ENCODE measurements at regions not wholly inside any gene's neighbourhood (a gene's known extent, or its start where the extent isn't known, plus 50 kb on each side); places are given as distances from the start of the nearest gene placed in this dataset.

DNA sequence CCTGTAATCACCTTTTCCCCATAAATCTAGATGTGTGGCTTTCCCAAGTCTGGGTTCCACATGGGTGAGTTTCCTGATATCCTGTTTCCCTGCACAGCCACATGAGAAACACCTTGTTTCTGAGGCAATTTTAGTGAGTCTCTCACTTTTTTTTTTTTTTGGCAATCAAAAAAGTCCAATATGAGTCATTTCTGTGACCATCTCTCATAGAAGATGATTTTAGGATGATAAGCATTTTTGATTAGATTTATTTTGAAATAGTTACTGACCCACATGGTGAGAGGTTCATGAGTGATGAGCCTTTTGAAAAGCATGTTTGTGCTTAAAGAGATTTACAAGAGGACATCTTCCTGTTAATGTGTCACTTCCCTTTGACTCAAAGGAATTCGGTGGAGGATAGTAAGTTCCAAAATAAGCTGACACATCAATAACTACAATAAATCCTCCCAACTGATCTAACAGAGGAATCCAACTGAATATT is 464.0 kb downstream of the INHBA start:
- TF ChIP-seq, protein P1, sequence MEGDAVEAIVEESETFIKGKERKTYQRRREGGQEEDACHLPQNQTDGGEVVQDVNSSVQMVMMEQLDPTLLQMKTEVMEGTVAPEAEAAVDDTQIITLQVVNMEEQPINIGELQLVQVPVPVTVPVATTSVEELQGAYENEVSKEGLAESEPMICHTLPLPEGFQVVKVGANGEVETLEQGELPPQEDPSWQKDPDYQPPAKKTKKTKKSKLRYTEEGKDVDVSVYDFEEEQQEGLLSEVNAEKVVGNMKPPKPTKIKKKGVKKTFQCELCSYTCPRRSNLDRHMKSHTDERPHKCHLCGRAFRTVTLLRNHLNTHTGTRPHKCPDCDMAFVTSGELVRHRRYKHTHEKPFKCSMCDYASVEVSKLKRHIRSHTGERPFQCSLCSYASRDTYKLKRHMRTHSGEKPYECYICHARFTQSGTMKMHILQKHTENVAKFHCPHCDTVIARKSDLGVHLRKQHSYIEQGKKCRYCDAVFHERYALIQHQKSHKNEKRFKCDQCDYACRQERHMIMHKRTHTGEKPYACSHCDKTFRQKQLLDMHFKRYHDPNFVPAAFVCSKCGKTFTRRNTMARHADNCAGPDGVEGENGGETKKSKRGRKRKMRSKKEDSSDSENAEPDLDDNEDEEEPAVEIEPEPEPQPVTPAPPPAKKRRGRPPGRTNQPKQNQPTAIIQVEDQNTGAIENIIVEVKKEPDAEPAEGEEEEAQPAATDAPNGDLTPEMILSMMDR (IDR thresholded peaks at IDR 0.05; ENCODE audit: poor library complexity), result no peak
- TF ChIP-seq EZH2 (IDR thresholded peaks at IDR 0.05; ENCODE audit: borderline replicate concordance), result no peak
